HepG2 (cell line): ENCODE measurements at regions not wholly inside any gene's neighbourhood (a gene's known extent, or its start where the extent isn't known, plus 50 kb on each side); places are given as distances from the start of the nearest gene placed in this dataset.

Experiments
- CBX2 ChIP-seq, 2 experiments: fragments of 200-600 bp in 1 of 2; sonication (generic); formaldehyde crosslinking in 1 of 2; IDR thresholded peaks; 2 replicates each; pipeline versions ENCODE4 v1.7.0 to v1.8.1; 2018 to 2022; ENCODE audit warnings: low read depth in 2 of 2, low read length in 1 of 2, mild to moderate bottlenecking in 1 of 2, missing genetic modification reagents in 1 of 2
- CTCF ChIP-seq: sonication (generic); formaldehyde crosslinking; IDR thresholded peaks from 2 replicates; pipeline ENCODE4 v1.5.0; 2020; ENCODE audit warnings: mild to moderate bottlenecking, missing genetic modification reagents, moderate library complexity
- HNRNPK ChIP-seq: fragments of 200-400 bp; formaldehyde crosslinking; IDR thresholded peaks from 2 replicates; pipeline ENCODE4 v1.6.1; 2018; ENCODE audit warnings: low read length, low read depth, moderate library complexity, mild to moderate bottlenecking; ENCODE audit not compliant: poor library complexity, severe bottlenecking
- JUND ChIP-seq: sonication (generic); formaldehyde crosslinking; IDR thresholded peaks from 2 replicates; pipeline ENCODE4 v1.8.0; 2022; ENCODE audit warnings: mild to moderate bottlenecking, missing genetic modification reagents
- MAZ ChIP-seq, 2 experiments: sonication (generic) in 1 of 2; formaldehyde crosslinking in 1 of 2; IDR thresholded peaks; 2 replicates each; pipeline versions ENCODE4 v1.5.0 to v1.6.1; 2012 to 2020; ENCODE audit warnings: low read depth in 2 of 2, mild to moderate bottlenecking in 2 of 2, borderline replicate concordance in 1 of 2, improper control_type of control experiment in 1 of 2, low read length in 1 of 2, missing genetic modification reagents in 1 of 2, moderate library complexity in 1 of 2
- POLR2A ChIP-seq, 2 experiments: IDR thresholded peaks; 2 replicates each; pipeline ENCODE4 v1.6.1; 2011; ENCODE audit warnings: low read depth in 2 of 2, low read length in 2 of 2, mild to moderate bottlenecking in 1 of 2, moderate library complexity in 1 of 2; ENCODE audit not compliant: insufficient read depth in 1 of 2
- USF2 ChIP-seq, 2 experiments: sonication (generic) in 1 of 2; formaldehyde crosslinking in 1 of 2; IDR thresholded peaks; 2 replicates each; pipeline versions ENCODE4 v1.5.1 to v1.6.1; 2011 to 2020; ENCODE audit warnings: borderline replicate concordance in 1 of 2, low read depth in 1 of 2, low read length in 1 of 2, mild to moderate bottlenecking in 1 of 2, missing genetic modification reagents in 1 of 2, moderate library complexity in 1 of 2
- ZNF121 ChIP-seq: sonication (generic); formaldehyde crosslinking; IDR thresholded peaks from 2 replicates; pipeline ENCODE4 v1.5.0; 2020; ENCODE audit warnings: mild to moderate bottlenecking, missing genetic modification reagents
- ZNF3 ChIP-seq: IDR thresholded peaks from 2 replicates; pipeline ENCODE4 v1.7.0; 2017; ENCODE audit warnings: inconsistent platforms
- ZNF556 ChIP-seq: sonication (generic); formaldehyde crosslinking; IDR thresholded peaks from 2 replicates; pipeline ENCODE4 v1.4.0; 2020; ENCODE audit warnings: mild to moderate bottlenecking, missing genetic modification reagents, borderline replicate concordance

- no peak for TF ChIP-seq ZNF3 (CRISPR knock-in tag)
- no peak for TF ChIP-seq POLR2A (IDR thresholded peaks at IDR 0.05; ENCODE audit: insufficient read depth in 1 of 2, low read depth in 2 of 2, low read length in 2 of 2)
- no peak for TF ChIP-seq ZNF556 (CRISPR knock-in tag)
- no peak for TF ChIP-seq CBX2 (IDR thresholded peaks at IDR 0.05; ENCODE audit: low read depth, low read length)
- no peak for TF ChIP-seq CBX2 (CRISPR knock-in tag; IDR thresholded peaks at IDR 0.05; ENCODE audit: low read depth)
- no peak for TF ChIP-seq USF2 (IDR thresholded peaks at IDR 0.05; ENCODE audit: low read depth, low read length)
- TF ChIP-seq USF2 (CRISPR knock-in tag; IDR thresholded peaks at IDR 0.05; ENCODE audit: borderline replicate concordance) = no peak
- TF ChIP-seq ZNF121 = no peak
- no peak for TF ChIP-seq HNRNPK
- no peak for TF ChIP-seq MAZ (IDR thresholded peaks at IDR 0.05; ENCODE audit: borderline replicate concordance, low read depth, low read length)
- no peak for TF ChIP-seq MAZ (CRISPR knock-in tag; IDR thresholded peaks at IDR 0.05; ENCODE audit: low read depth)
- TF ChIP-seq JUND (CRISPR knock-in tag) = no peak
- TF ChIP-seq CTCF (CRISPR knock-in tag) = no peak
Observed at GRCh38 chr3:101150504-101150903, 157.3 kb upstream of the ABI3BP start.
